ENCODE measurements at regions not wholly inside any gene's neighbourhood (a gene's known extent, or its start where the extent isn't known, plus 50 kb on each side); places are given as distances from the start of the nearest gene placed in this dataset.

GRCh38 chr5:103476811-103477210, 85.8 kb downstream of the NUDT12 start:
- TF ChIP-seq, protein P1, sequence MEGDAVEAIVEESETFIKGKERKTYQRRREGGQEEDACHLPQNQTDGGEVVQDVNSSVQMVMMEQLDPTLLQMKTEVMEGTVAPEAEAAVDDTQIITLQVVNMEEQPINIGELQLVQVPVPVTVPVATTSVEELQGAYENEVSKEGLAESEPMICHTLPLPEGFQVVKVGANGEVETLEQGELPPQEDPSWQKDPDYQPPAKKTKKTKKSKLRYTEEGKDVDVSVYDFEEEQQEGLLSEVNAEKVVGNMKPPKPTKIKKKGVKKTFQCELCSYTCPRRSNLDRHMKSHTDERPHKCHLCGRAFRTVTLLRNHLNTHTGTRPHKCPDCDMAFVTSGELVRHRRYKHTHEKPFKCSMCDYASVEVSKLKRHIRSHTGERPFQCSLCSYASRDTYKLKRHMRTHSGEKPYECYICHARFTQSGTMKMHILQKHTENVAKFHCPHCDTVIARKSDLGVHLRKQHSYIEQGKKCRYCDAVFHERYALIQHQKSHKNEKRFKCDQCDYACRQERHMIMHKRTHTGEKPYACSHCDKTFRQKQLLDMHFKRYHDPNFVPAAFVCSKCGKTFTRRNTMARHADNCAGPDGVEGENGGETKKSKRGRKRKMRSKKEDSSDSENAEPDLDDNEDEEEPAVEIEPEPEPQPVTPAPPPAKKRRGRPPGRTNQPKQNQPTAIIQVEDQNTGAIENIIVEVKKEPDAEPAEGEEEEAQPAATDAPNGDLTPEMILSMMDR (conservative IDR thresholded peaks at IDR 0.05; ENCODE audit: low read depth, low read length) = no peak
- TF ChIP-seq POLR2A (IDR thresholded peaks at IDR 0.05; ENCODE audit: low read depth, low read length) (no peak), SMC3 (IDR thresholded peaks at IDR 0.05; ENCODE audit: low read depth, low read length) (no peak), RFX5 (IDR thresholded peaks at IDR 0.05; ENCODE audit: low read depth, low read length) (no peak)
